ENCODE measurements at regions not wholly inside any gene's neighbourhood (a gene's known extent, or its start where the extent isn't known, plus 50 kb on each side); places are given as distances from the start of the nearest gene placed in this dataset.

DNA sequence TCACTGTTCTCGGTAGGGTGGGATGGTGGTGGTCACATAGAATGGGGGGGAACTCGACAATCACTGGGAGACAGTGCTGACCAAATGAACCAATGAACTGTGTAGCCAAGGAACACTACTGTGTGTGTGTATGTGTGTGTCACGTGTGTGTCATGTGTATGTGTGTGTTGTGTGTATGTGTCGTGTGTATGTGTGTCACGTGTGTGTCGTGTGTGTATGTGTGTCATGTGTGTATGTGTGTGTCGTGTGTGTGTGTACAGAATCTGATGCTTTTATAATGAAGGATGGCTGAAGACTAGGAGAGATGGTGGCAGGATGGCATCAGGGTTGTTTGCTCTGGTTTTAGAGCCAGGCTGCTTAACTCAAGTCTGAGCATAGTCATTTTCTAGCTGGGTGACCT, 99.1 kb upstream of the DUSP22 start:
- intact Hi-C loops (cut with DNase I) = no loop called here
- DNase-seq = no peak
- TF ChIP-seq, protein P1, sequence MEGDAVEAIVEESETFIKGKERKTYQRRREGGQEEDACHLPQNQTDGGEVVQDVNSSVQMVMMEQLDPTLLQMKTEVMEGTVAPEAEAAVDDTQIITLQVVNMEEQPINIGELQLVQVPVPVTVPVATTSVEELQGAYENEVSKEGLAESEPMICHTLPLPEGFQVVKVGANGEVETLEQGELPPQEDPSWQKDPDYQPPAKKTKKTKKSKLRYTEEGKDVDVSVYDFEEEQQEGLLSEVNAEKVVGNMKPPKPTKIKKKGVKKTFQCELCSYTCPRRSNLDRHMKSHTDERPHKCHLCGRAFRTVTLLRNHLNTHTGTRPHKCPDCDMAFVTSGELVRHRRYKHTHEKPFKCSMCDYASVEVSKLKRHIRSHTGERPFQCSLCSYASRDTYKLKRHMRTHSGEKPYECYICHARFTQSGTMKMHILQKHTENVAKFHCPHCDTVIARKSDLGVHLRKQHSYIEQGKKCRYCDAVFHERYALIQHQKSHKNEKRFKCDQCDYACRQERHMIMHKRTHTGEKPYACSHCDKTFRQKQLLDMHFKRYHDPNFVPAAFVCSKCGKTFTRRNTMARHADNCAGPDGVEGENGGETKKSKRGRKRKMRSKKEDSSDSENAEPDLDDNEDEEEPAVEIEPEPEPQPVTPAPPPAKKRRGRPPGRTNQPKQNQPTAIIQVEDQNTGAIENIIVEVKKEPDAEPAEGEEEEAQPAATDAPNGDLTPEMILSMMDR (IDR thresholded peaks at IDR 0.05) = no peak

DNA sequence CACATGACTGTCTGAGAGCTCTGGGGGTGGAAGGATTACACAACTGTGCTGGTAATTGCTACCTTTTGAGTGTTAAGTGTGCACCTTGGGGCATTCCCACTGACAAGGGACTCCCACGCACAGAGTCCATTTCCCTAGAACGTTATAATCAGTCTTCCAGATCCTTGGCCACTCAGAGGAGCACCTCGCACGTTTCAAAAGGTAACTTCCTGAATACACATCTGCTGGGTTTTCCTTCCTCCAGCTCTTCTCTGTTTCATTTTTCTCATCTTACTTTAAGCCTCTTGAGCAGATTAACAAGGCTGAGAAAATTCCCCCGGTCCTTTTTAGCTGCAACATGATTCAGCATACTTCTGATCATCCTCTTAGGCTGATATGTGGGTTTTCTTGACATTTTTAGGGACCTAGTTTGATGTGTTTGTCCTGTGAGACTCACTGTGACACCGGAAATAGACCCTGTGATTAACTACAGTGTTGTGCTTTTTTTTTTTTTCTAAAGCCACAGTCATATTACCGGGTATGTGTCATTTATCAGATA, 98.4 kb upstream of the DUSP22 start:
- Histone ChIP-seq H3K9ac (ENCODE audit: low read depth in 2 of 2, low read length in 2 of 2) (no peak overlapping the region), H3K27ac (no peak overlapping the region), H3K36me3 (no peaks in the 10 kb centered on the region), H3K9me3 (no peaks in the 10 kb centered on the region), H3K4me3 (no peak overlapping the region), H3K4me1 (no peaks in the 10 kb centered on the region), H3K27me3 (no peaks in the 10 kb centered on the region)
- intact Hi-C loops (cut with DNase I) = no loop called here
- TF ChIP-seq, protein P1 (IDR thresholded peaks at IDR 0.05) = no peak
- DNase-seq = no peak

More for the DNA sequence above, 99.1 kb upstream of the DUSP22 start:
- no peaks in the 10 kb centered on the region for H3K4me1 ChIP-seq
- H3K9me3 ChIP-seq = no peaks in the 10 kb centered on the region
- H3K36me3 ChIP-seq = no peaks in the 10 kb centered on the region
- H3K4me3 ChIP-seq = no peak overlapping the region
- H3K27ac ChIP-seq = no peak overlapping the region
- H3K27me3 ChIP-seq = no peaks in the 10 kb centered on the region
- no peak overlapping the region for H3K9ac ChIP-seq (ENCODE audit: low read depth in 2 of 2, low read length in 2 of 2)

DNA sequence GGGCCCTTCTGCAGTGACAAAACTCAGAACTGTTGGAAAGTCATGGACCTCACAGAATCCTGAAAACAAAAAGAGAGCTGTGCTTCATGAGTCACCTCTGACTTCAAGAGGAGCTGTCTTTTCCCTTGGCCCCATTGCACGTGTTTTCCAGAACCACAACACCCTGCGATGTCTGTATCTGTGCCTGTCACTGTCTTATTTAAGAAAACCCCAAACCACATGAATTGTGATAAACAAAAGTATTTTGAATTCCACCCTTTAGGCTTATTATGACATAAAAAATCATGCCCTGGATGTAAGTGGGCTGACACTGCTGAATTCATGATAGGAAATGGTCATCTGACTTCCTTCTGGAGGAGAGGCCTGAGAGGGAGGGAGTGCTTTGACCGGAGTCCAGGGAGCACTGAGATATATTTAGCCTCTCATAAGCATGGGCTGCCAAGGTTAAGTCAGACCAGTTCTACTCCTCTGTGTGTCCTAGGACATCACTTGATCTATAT, 96.4 kb upstream of the DUSP22 start:
- DNase-seq = no peak
- Histone ChIP-seq H3K9me3 (no peaks in the 10 kb centered on the region), H3K27me3 (no peaks in the 10 kb centered on the region), H3K27ac (no peak overlapping the region), H3K9ac (ENCODE audit: low read depth in 2 of 2, low read length in 2 of 2) (no peak overlapping the region), H3K36me3 (no peaks in the 10 kb centered on the region), H3K4me1 (no peaks in the 10 kb centered on the region), H3K4me3 (no peak overlapping the region)
- TF ChIP-seq, protein P1 (IDR thresholded peaks at IDR 0.05) = no peak
- intact Hi-C loops (cut with DNase I) = no loop called here

DNA sequence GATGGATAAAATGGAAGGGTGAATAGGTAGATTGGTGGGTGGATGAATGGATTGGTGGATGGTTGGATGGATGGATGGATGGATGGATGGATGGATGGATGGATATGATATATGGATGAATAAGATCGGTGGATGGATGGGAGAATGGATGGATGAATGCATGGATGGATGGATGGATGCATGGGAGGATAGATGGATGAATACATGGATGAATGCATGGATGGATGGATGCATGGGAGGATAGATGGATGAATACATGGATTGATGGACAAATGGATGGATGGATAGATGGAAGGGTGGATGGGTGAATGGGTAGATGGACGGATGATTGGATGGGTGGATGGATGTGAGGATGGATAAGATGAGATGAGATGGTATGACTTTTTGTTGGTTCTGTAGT, 95.7 kb upstream of the DUSP22 start:
- H3K27me3 ChIP-seq = no peaks in the 10 kb centered on the region
- TF ChIP-seq, protein P1 (IDR thresholded peaks at IDR 0.05) = no peak
- DNase-seq = no peak
- H3K9me3 ChIP-seq = no peaks in the 10 kb centered on the region
- H3K4me3 ChIP-seq = no peak overlapping the region
- no peak overlapping the region for H3K27ac ChIP-seq
- H3K36me3 ChIP-seq = no peaks in the 10 kb centered on the region
- H3K9ac ChIP-seq (ENCODE audit: low read depth in 2 of 2, low read length in 2 of 2) = no peak overlapping the region
- intact Hi-C loops (cut with DNase I) = no loop called here
- no peaks in the 10 kb centered on the region for H3K4me1 ChIP-seq

DNA sequence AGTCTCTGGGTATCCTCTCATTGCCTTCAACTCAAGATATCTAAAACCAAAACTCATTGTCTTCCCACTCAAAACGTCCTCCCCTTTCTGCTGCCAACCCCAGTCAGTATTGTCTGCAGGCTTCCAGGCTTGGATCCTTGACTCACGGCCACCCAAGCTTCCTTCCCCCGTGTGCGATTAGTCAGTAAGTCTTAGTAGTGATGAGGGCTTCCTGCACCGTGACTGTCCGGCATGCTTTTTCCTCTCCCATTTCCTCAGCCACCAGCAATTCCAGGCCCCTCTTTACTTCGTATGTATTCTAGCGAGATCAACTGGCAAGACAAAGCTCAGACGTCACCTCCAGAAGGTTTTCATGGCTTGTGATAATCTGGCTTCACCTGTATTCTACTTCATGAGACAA, 88.6 kb upstream of the DUSP22 start:
- TF ChIP-seq, protein P1 (IDR thresholded peaks at IDR 0.05) = no peak
- Histone ChIP-seq H3K27me3 (no peaks in the 10 kb centered on the region), H3K27ac (no peak overlapping the region), H3K36me3 (no peaks in the 10 kb centered on the region), H3K4me3 (no peak overlapping the region), H3K4me1 (no peaks in the 10 kb centered on the region), H3K9me3 (no peaks in the 10 kb centered on the region), H3K9ac (ENCODE audit: low read depth in 2 of 2, low read length in 2 of 2) (no peak overlapping the region)
- no peak for DNase-seq
- intact Hi-C loops (cut with DNase I) = no loop called here

All from colonic mucosa (tissue), 4 donors.